ENCODE measurements at regions not wholly inside any gene's neighbourhood (a gene's known extent, or its start where the extent isn't known, plus 50 kb on each side); places are given as distances from the start of the nearest gene placed in this dataset.

GRCh38 chr21:43306391-43306790 is 120.5 kb downstream of the SIK1 start:
- CTCF ChIA-PET = no interaction called here
- Mint-ChIP-seq H3K9me3 (no peaks in the 10 kb centered on the region), H3K27me3 (ENCODE audit: low read depth) (no peaks in the 10 kb centered on the region), H3K4me1 (ENCODE audit: low read depth) (no peaks in the 10 kb centered on the region), H3K36me3 (ENCODE audit: low read depth) (no peaks in the 10 kb centered on the region), H3K27ac (no peak overlapping the region), H3K4me3 (no peak overlapping the region)
- no peak for DNase-seq
- intact Hi-C loops (cut with micrococcal nuclease) = no loop called here

GRCh38 chr21:43305811-43306311 is 121.1 kb downstream of the SIK1 start:
- no peaks in the 10 kb centered on the region for H3K27me3 Mint-ChIP-seq (ENCODE audit: low read depth)
- no peak overlapping the region for H3K4me3 Mint-ChIP-seq
- intact Hi-C loops (cut with micrococcal nuclease) = no loop called here
- H3K36me3 Mint-ChIP-seq (ENCODE audit: low read depth) = no peaks in the 10 kb centered on the region
- CTCF ChIA-PET = no interaction called here
- no peak for DNase-seq
- H3K4me1 Mint-ChIP-seq (ENCODE audit: low read depth) = no peaks in the 10 kb centered on the region
- no peaks in the 10 kb centered on the region for H3K9me3 Mint-ChIP-seq
- no peak overlapping the region for H3K27ac Mint-ChIP-seq

GRCh38 chr21:43305336-43305665 is 121.6 kb downstream of the SIK1 start:
- DNase-seq = no peak
- no peak overlapping the region for H3K27ac Mint-ChIP-seq
- no peaks in the 10 kb centered on the region for H3K9me3 Mint-ChIP-seq
- intact Hi-C loops (cut with micrococcal nuclease) = no loop called here
- no peaks in the 10 kb centered on the region for H3K4me1 Mint-ChIP-seq (ENCODE audit: low read depth)
- no peaks in the 10 kb centered on the region for H3K27me3 Mint-ChIP-seq (ENCODE audit: low read depth)
- H3K4me3 Mint-ChIP-seq = no peak overlapping the region
- CTCF ChIA-PET = no interaction called here
- no peaks in the 10 kb centered on the region for H3K36me3 Mint-ChIP-seq (ENCODE audit: low read depth)

DNA sequence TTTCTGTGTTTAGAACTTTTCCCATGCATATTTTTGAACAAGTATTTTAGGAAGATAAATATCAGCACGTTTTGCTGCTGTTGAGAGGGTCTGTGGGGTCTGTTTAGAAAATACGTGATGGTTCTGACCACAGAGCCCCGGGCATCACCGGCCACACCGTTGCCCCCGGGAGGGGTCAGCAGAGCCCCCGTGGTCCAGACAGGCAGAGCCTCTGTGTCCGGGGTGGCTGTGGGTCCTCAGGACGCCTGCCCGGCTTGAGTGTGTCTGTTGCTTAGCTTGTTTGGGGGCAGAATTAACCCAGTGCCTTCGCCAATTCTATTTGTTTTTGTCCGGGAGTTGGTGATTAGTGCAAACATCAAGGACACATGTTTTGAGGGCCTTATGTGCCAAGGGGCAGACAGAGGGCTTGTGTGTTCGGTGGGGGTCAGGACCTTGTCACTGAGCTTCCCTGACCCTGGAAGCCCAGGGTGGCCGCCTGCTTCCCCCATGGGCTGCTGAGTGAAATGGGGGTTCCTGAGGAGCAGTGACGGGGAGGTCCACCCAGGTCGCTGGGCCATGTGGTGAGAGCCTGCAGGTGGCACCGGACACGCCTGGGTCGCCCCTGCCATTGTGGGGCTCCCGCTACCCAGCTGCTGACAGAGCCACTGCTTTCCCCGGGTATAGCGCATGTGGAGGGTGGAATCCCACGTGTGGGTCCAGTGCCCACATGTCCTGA is 122.2 kb downstream of the SIK1 start:
- CTCF ChIA-PET = no interaction called here
- Mint-ChIP-seq H3K27me3 (ENCODE audit: low read depth) (no peaks in the 10 kb centered on the region), H3K27ac (no peak overlapping the region)

GRCh38 chr21:43304206-43304605 is 122.7 kb downstream of the SIK1 start:
- CTCF ChIA-PET = no interaction called here
- H3K4me3 Mint-ChIP-seq = no peak overlapping the region
- no peaks in the 10 kb centered on the region for H3K27me3 Mint-ChIP-seq (ENCODE audit: low read depth)
- no peak for DNase-seq
- H3K36me3 Mint-ChIP-seq (ENCODE audit: low read depth) = no peaks in the 10 kb centered on the region
- no peaks in the 10 kb centered on the region for H3K9me3 Mint-ChIP-seq
- no peak overlapping the region for H3K27ac Mint-ChIP-seq
- no peaks in the 10 kb centered on the region for H3K4me1 Mint-ChIP-seq (ENCODE audit: low read depth)
- intact Hi-C loops (cut with micrococcal nuclease) = no loop called here

More for the DNA sequence above, 122.2 kb downstream of the SIK1 start:
- no peak overlapping the region for H3K4me3 Mint-ChIP-seq
- H3K9me3 Mint-ChIP-seq = no peaks in the 10 kb centered on the region
- intact Hi-C loops (cut with micrococcal nuclease) = no loop called here
- H3K4me1 Mint-ChIP-seq (ENCODE audit: low read depth) = no peaks in the 10 kb centered on the region
- no peak for DNase-seq
- H3K36me3 Mint-ChIP-seq (ENCODE audit: low read depth) = no peaks in the 10 kb centered on the region

DNA sequence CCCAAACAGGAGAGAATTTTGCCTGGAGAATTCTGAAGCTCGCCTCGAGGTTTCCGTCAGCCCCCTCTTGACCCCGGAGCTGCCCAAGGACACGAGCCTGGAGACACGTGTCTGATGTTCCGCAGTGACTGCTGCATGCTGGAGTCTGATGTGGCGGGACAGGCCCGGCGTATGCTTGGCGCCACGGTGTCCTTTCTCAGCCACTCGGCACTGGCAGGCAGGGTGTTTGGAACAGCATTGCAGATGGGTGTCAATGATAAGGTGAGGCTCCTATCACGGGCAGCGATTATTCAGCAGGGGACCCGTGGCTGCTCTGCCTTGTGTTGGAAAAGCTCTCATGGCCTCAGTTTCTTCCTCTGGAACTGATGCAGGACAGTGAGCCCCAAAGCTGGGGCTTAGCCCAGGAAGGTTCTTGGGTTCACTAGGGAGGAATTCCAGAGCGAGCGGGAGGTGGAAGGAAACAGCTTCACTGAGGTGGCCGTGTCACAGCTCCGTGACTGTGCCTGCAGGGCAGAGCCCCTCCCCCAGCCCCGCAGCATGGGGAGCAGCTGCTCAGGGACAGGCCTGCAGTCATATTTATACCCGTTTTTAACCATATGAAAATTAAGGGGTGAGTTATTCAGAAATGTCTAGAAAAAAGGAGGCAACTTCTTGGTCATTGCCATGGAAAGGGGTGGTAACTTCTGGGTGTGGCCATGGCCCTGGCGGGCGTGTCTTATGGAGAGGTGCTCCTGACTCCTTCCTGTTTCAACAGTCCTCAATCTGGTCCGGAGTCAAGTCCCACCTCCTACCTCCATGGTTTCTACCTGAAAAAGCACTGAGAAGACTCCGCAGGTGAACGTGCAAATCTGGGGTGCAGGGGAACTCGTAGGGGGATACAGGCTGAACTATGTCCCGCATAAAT is 123.4 kb downstream of the SIK1 start:
- CTCF ChIA-PET = no interaction called here
- intact Hi-C loops (cut with micrococcal nuclease) = no loop called here
- Mint-ChIP-seq H3K36me3 (ENCODE audit: low read depth) (no peaks in the 10 kb centered on the region), H3K4me3 (no peak overlapping the region), H3K27ac (no peak overlapping the region), H3K4me1 (ENCODE audit: low read depth) (no peaks in the 10 kb centered on the region), H3K27me3 (ENCODE audit: low read depth) (no peaks in the 10 kb centered on the region), H3K9me3 (no peaks in the 10 kb centered on the region)
- no peak for DNase-seq

GRCh38 chr21:43302769-43303168 is 124.2 kb downstream of the SIK1 start:
- CTCF ChIA-PET = no interaction called here
- no peaks in the 10 kb centered on the region for H3K4me1 Mint-ChIP-seq (ENCODE audit: low read depth)
- DNase-seq = no peak
- no peak overlapping the region for H3K4me3 Mint-ChIP-seq
- intact Hi-C loops (cut with micrococcal nuclease) = no loop called here
- no peaks in the 10 kb centered on the region for H3K9me3 Mint-ChIP-seq
- no peaks in the 10 kb centered on the region for H3K27me3 Mint-ChIP-seq (ENCODE audit: low read depth)
- no peak overlapping the region for H3K27ac Mint-ChIP-seq
- no peaks in the 10 kb centered on the region for H3K36me3 Mint-ChIP-seq (ENCODE audit: low read depth)

DNA sequence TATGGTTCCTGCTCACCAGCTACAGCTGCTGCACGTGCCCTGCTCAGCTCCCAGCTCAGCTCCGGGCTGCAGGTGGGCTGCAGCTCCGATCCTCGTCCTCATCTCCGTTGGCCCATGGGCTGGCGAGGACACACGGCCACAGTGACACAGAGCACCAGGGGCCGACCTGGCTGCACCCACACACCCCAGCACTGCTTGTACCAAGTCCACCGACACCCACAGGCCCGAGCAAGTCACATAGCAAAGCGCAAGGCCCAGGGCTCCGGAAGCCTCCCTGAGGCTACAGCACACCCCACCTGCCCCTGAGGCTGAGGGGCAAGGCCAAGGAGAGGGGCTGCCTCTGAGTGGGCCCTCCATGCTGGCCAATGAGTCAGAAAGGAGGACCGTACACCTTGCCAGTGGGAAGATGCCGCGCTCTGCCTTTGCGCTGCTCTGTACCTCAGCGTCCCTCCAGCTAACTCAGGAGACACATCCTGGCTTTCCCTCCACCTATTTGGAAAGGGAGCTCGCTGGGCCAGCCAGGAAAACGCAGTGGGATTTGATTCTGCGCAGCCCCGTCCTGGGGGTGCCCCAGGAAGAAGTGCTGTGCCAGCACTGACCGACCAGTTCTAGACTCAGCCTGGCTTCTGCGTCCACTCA is 124.8 kb downstream of the SIK1 start:
- intact Hi-C loops (cut with micrococcal nuclease) = no loop called here
- DNase-seq = no peak
- Mint-ChIP-seq H3K27ac (no peak overlapping the region), H3K9me3 (no peaks in the 10 kb centered on the region), H3K4me3 (no peak overlapping the region), H3K27me3 (ENCODE audit: low read depth) (no peaks in the 10 kb centered on the region), H3K4me1 (ENCODE audit: low read depth) (no peaks in the 10 kb centered on the region), H3K36me3 (ENCODE audit: low read depth) (no peaks in the 10 kb centered on the region)
- CTCF ChIA-PET = no interaction called here

- H3K27me3 Mint-ChIP-seq (ENCODE audit: low read depth) = no peaks in the 10 kb centered on the region
- H3K4me1 Mint-ChIP-seq (ENCODE audit: low read depth) = no peaks in the 10 kb centered on the region
- no peak overlapping the region for H3K4me3 Mint-ChIP-seq
- CTCF ChIA-PET = no interaction called here
- DNase-seq = no peak
- intact Hi-C loops (cut with micrococcal nuclease) = no loop called here
- H3K27ac Mint-ChIP-seq = no peak overlapping the region
- H3K9me3 Mint-ChIP-seq = no peaks in the 10 kb centered on the region
- no peaks in the 10 kb centered on the region for H3K36me3 Mint-ChIP-seq (ENCODE audit: low read depth)
These were observed 125.4 kb downstream of the SIK1 start for GRCh38 chr21:43301409-43302061.

DNA sequence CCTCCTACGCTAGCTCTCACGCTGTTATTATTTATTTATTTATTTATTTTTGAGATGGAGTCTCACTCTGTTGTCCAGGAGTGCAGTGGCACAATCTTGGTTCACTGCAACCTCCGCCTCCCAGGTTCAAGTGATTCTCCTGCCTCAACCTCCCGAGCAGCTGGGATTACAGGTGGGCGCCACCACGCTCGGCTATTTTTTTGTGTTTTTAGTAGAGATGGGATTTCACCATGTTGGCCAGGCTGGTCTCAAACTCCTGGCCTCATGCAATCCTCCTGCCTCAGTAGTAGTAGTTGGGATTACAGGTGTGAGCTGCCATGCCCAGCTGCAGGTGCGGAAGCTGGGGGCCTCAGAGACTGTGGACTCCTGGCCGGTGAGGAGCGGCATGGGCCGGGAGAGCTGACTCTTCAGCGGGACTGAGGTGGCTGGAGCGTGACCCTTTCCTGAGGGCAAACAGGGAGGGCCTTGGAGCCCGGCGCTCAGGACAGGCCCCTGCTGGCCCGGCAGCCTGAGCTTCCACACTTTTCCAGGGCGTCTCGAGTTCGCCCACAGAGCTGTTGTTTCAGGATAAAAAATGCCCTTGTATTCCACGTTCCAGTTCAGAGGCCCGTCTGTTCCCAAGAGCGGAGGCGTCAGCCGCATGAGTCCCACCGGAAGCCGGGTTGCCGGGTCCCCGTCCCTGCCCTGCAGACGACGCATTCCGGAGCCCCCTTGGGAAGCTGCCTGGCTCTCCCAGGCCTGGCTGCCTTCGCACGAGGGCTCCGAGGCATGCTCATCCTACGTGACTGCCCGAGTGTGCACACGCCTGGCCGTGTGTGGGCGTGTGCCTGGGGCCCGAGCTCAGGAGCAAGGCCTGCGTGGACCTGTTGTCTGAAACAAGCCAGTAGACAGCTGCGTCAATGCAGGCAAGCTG is 126.2 kb downstream of the SIK1 start:
- H3K27ac Mint-ChIP-seq = no peak overlapping the region
- no peak for DNase-seq
- no peaks in the 10 kb centered on the region for H3K4me1 Mint-ChIP-seq (ENCODE audit: low read depth)
- no peaks in the 10 kb centered on the region for H3K36me3 Mint-ChIP-seq (ENCODE audit: low read depth)
- CTCF ChIA-PET = no interaction called here
- intact Hi-C loops (cut with micrococcal nuclease) = no loop called here
- peaks cover under 1% of the 10 kb centered on the region for H3K9me3 Mint-ChIP-seq
- H3K27me3 Mint-ChIP-seq (ENCODE audit: low read depth) = no peaks in the 10 kb centered on the region
- no peak overlapping the region for H3K4me3 Mint-ChIP-seq

DNA sequence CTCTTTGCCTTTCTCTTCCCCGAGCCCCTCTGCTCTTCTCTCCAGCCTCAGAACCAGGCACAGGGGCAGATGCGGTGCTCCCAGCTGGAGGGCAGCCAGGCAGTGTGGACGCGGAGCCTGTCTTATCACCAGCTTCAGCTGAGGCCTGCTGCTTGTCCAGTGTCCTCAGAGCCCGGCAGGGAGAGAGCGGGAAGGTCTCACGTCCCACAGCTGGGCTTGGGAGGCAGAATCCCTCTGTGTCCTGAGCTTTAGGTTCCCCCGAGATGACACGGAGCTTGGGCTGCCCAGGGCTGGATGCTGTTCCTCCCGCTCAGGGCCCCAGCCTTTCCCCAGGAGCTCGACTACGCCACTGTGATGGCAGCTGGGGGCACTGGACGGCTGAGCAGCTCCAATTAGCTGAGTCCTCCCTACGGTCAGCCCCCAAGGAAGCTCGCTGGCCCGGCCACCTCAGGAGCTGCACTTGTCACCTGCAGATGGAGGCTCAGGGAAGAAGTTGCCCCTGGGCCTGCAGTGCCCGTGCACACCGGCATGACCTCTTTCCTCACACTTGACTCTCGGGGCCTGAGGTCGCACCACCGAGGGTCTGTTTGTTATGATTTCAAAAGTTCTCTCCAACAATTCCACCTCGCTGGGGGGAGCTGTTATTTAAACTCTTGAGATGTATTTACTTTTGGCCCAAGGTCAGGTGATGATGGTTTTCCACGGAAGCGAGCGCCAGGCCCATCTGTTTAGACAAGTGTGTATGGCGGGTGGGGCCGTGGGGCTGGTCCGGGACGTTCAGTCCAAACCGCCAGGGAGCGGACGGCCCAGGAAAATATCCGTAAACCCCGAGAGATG is 127.3 kb downstream of the SIK1 start:
- no peak for DNase-seq
- H3K9me3 Mint-ChIP-seq = peaks cover 3% of the 10 kb centered on the region
- intact Hi-C loops (cut with micrococcal nuclease) = no loop called here
- H3K36me3 Mint-ChIP-seq (ENCODE audit: low read depth) = no peaks in the 10 kb centered on the region
- H3K4me1 Mint-ChIP-seq (ENCODE audit: low read depth) = no peaks in the 10 kb centered on the region
- no peaks in the 10 kb centered on the region for H3K27me3 Mint-ChIP-seq (ENCODE audit: low read depth)
- H3K4me3 Mint-ChIP-seq = no peak overlapping the region
- H3K27ac Mint-ChIP-seq = no peak overlapping the region
- CTCF ChIA-PET = no interaction called here

Data from activated naive CD4-positive, alpha-beta T cell treated with anti-CD3 and anti-CD28 coated beads for 36 hours (primary cell).